HEK293 (cell line): ENCODE measurements at regions not wholly inside any gene's neighbourhood (a gene's known extent, or its start where the extent isn't known, plus 50 kb on each side); places are given as distances from the start of the nearest gene placed in this dataset.

Experiments
- GLI2 ChIP-seq: fragments of 450-650 bp; formaldehyde crosslinking; IDR thresholded peaks from 2 replicates; pipeline ENCODE4; 2017; ENCODE audit warnings: missing biosample characterization, missing genetic modification characterization, low read depth, borderline replicate concordance
- YY1 ChIP-seq: fragments of 450-650 bp; formaldehyde crosslinking; IDR thresholded peaks from 2 replicates; pipeline ENCODE4 v1.5.1; 2018; ENCODE audit warnings: missing biosample characterization, missing genetic modification characterization

DNA sequence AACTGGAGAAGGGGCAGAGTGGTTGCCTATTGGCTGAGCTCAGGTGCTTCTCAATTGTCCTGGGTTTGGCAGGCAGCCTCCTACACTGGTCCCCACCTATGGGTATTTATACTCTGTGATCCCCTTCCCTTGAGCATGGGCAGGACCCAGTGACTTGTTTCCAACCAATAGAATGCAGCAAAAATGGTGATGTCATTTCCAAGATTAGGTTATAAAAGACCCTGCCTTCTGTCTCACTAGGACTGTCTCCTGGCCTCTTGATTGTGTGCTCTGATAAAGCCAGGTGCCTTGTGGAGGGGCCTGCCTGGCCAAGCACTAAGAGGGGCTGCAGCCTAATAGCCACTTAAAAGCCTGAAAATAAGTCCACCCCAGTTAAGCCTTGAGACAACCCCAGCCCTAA is 76.1 kb downstream of the MSX2 start:
- TF ChIP-seq GLI2 (tag by site-specific recombination), result no peak
- no peak for TF ChIP-seq YY1 (tag by site-specific recombination)
